GM21526 (cell line): ENCODE measurements at regions not wholly inside any gene's neighbourhood (a gene's known extent, or its start where the extent isn't known, plus 50 kb on each side); places are given as distances from the start of the nearest gene placed in this dataset.

Source experiments
- ATAC-seq: cut with Tn5 transposase; IDR thresholded peaks from one replicate; pipeline ENCODE4 v1.9.1; 2021; ENCODE audit warnings: moderate library complexity; ENCODE audit not compliant: unreplicated experiment, low FRiP score

GRCh38 chr4:179584101-179584500 lies 2141.9 kb upstream of the AGA start:
- ATAC-seq = no peak

GRCh38 chr4:179585761-179586160 lies 2143.5 kb upstream of the AGA start:
- ATAC-seq = no peak

GRCh38 chr4:179586460-179586859 lies 2144.2 kb upstream of the AGA start:
- ATAC-seq = no peak

GRCh38 chr4:179595671-179596410 lies 2153.6 kb upstream of the AGA start:
- no peak for ATAC-seq

- no peak for ATAC-seq
Measured at GRCh38 chr4:179596621-179597020, 2154.4 kb upstream of the AGA start.

- ATAC-seq = no peak
Measured at GRCh38 chr4:179597301-179597700, 2155.1 kb upstream of the AGA start.

GRCh38 chr4:179601671-179602070 lies 2159.4 kb upstream of the AGA start:
- no peak for ATAC-seq

GRCh38 chr4:179605196-179605595 lies 2163.0 kb upstream of the AGA start:
- ATAC-seq = no peak

GRCh38 chr4:179607003-179607402 lies 2164.8 kb upstream of the AGA start:
- no peak for ATAC-seq

- no peak for ATAC-seq
Measured at GRCh38 chr4:179615704-179616103, 2173.5 kb upstream of the AGA start.

GRCh38 chr4:179618966-179619365 lies 2176.7 kb upstream of the AGA start:
- no peak for ATAC-seq

GRCh38 chr4:179624768-179625181 lies 2182.5 kb upstream of the AGA start:
- ATAC-seq = no peak

- no peak for ATAC-seq
Measured at GRCh38 chr4:179625406-179625805, 2183.2 kb upstream of the AGA start.

GRCh38 chr4:179626687-179627086 lies 2184.4 kb upstream of the AGA start:
- ATAC-seq = no peak

- ATAC-seq = no peak
Measured at GRCh38 chr4:179631321-179631720, 2189.1 kb upstream of the AGA start.

- no peak for ATAC-seq
Measured at GRCh38 chr4:179634862-179635261, 2192.6 kb upstream of the AGA start.

- no peak for ATAC-seq
Measured at GRCh38 chr4:179662522-179662921, 2220.3 kb upstream of the AGA start.

- no peak for ATAC-seq
Measured at GRCh38 chr4:179663641-179664429, 2221.6 kb upstream of the AGA start.

- no peak for ATAC-seq
Measured at GRCh38 chr4:179664430-179665027, 2222.3 kb upstream of the AGA start.

- no peak for ATAC-seq
Measured at GRCh38 chr4:179666226-179666625, 2224.0 kb upstream of the AGA start.

GRCh38 chr4:179671609-179672008 lies 2229.4 kb upstream of the AGA start:
- ATAC-seq = no peak
